ENCODE measurements at regions not wholly inside any gene's neighbourhood (a gene's known extent, or its start where the extent isn't known, plus 50 kb on each side); places are given as distances from the start of the nearest gene placed in this dataset.

DNA sequence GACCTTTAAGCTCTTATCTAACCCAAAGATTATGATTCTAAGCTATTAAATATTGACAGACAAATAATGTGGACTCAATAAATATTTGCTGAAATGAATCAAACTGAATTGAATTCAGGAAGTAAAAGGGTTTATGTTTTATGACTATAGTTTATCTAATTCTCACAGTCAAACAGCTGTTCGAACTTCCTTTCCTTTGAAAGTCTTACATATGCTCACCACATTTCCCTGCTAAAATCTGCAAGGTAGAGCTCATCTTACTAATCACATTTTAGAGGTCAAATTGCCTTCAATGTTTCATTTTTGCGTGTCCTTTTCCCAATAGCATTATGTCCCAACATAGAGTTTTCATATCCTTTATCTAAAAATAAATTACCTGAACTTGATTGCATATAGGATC is 154.9 kb upstream of the PPP1R3A start:
- H3K27ac Mint-ChIP-seq (ENCODE audit: unreplicated experiment) = no peak overlapping the region
- no peaks in the 10 kb centered on the region for H3K36me3 Mint-ChIP-seq (ENCODE audit: insufficient read depth, unreplicated experiment)
- no peaks in the 10 kb centered on the region for H3K27me3 Mint-ChIP-seq (ENCODE audit: unreplicated experiment)
- no peak overlapping the region for H3K4me3 Mint-ChIP-seq (ENCODE audit: low read depth, unreplicated experiment)
- no peak for DNase-seq
- intact Hi-C loops (cut with micrococcal nuclease; ENCODE audit: unreplicated experiment) = loop anchor here (5.0 kb wide), 1 partner anchor 46 kb away; no protein-coding TSS in a partner anchor
- BruUV-seq (replicated peaks) = no TSS peak
- H3K4me1 Mint-ChIP-seq (ENCODE audit: low read depth, unreplicated experiment) = no peaks in the 10 kb centered on the region
- CTCF ChIA-PET = no interaction called here
- TF ChIP-seq, protein P1, sequence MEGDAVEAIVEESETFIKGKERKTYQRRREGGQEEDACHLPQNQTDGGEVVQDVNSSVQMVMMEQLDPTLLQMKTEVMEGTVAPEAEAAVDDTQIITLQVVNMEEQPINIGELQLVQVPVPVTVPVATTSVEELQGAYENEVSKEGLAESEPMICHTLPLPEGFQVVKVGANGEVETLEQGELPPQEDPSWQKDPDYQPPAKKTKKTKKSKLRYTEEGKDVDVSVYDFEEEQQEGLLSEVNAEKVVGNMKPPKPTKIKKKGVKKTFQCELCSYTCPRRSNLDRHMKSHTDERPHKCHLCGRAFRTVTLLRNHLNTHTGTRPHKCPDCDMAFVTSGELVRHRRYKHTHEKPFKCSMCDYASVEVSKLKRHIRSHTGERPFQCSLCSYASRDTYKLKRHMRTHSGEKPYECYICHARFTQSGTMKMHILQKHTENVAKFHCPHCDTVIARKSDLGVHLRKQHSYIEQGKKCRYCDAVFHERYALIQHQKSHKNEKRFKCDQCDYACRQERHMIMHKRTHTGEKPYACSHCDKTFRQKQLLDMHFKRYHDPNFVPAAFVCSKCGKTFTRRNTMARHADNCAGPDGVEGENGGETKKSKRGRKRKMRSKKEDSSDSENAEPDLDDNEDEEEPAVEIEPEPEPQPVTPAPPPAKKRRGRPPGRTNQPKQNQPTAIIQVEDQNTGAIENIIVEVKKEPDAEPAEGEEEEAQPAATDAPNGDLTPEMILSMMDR (IDR thresholded peaks at IDR 0.05; ENCODE audit: unreplicated experiment) = no peak
- no peaks in the 10 kb centered on the region for H3K9me3 Mint-ChIP-seq (ENCODE audit: low read depth, unreplicated experiment)

DNA sequence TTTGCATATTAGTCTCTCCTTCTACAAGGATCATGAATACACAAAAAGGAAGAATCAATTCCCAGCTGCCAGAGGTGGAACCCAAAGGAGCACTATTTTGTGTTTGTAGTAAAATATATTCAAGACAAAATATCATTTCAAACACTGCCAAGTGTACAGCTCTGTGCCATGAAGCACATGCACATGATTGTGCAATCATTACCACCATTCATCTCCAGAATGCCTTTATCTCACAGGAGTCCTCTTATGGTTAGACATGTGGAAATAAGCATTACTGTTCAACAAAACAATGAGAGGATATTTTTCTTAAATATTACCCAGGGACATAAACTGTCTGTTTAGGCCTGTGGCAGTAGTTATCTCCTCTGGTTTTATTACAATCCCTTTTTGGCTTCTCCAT is 151.4 kb upstream of the PPP1R3A start:
- intact Hi-C loops (cut with micrococcal nuclease; ENCODE audit: unreplicated experiment) = loop anchor here (5.0 kb wide), 1 partner anchor 43 kb away; no protein-coding TSS in a partner anchor
- CTCF ChIA-PET = no interaction called here
- Mint-ChIP-seq H3K27ac (ENCODE audit: unreplicated experiment) (no peak overlapping the region), H3K9me3 (ENCODE audit: low read depth, unreplicated experiment) (no peaks in the 10 kb centered on the region), H3K36me3 (ENCODE audit: insufficient read depth, unreplicated experiment) (no peaks in the 10 kb centered on the region), H3K27me3 (ENCODE audit: unreplicated experiment) (no peaks in the 10 kb centered on the region), H3K4me3 (ENCODE audit: low read depth, unreplicated experiment) (no peak overlapping the region), H3K4me1 (ENCODE audit: low read depth, unreplicated experiment) (no peaks in the 10 kb centered on the region)
- no peak for DNase-seq
- BruUV-seq (replicated peaks) = no TSS peak
- TF ChIP-seq, protein P1 (IDR thresholded peaks at IDR 0.05; ENCODE audit: unreplicated experiment) = no peak

DNA sequence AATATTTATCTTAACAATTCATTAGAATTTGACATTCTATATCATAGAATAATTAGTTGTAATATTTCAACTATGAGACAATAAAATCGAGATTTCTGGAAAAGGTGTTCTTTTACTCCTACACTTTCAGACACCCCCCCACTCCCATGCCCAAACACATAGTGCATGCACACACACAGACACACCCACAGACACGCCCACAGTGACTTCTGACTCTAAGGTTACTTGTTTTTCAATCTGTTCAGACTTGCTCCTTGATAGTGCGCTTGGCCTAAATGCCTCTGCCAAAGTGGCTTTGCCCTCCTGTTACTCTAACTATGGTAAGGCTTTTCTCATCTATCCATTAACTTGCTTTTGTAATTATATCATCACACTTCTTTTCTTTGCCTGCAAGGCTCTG is 144.0 kb upstream of the PPP1R3A start:
- Mint-ChIP-seq H3K4me1 (ENCODE audit: low read depth, unreplicated experiment) (no peaks in the 10 kb centered on the region), H3K27me3 (ENCODE audit: unreplicated experiment) (no peaks in the 10 kb centered on the region), H3K4me3 (ENCODE audit: low read depth, unreplicated experiment) (no peak overlapping the region), H3K36me3 (ENCODE audit: insufficient read depth, unreplicated experiment) (no peaks in the 10 kb centered on the region), H3K9me3 (ENCODE audit: low read depth, unreplicated experiment) (no peaks in the 10 kb centered on the region), H3K27ac (ENCODE audit: unreplicated experiment) (no peak overlapping the region)
- BruUV-seq (replicated peaks) = no TSS peak
- no peak for DNase-seq
- TF ChIP-seq, protein P1 (IDR thresholded peaks at IDR 0.05; ENCODE audit: unreplicated experiment) = no peak
- CTCF ChIA-PET = no interaction called here
- intact Hi-C loops (cut with micrococcal nuclease; ENCODE audit: unreplicated experiment) = no loop called here

DNA sequence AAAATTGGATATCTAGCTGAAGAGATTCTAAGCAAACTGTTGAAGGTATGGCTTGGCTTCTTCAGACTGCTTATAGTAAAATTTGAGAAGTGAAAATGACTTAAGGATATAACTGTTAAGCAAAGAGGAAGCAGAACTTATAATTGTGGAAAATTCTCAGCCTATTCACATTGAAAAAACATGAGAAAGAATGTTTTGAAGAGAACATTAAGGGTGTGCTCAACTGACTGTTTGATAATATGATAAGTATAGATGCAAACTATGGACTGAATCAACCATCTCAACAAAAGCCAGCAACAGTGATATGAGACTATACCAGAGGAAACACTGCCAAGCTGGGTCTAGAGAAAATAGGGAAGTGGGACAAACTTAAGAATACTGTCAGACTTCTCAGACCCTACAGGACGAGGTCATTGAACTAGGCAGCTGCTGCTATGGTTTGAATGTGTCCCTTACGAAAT is 133.1 kb upstream of the PPP1R3A start:
- DNase-seq = no peak
- CTCF ChIA-PET = no interaction called here
- Mint-ChIP-seq H3K36me3 (ENCODE audit: insufficient read depth, unreplicated experiment) (no peaks in the 10 kb centered on the region), H3K4me1 (ENCODE audit: low read depth, unreplicated experiment) (peaks cover 11% of the 10 kb centered on the region), H3K4me3 (ENCODE audit: low read depth, unreplicated experiment) (no peak overlapping the region), H3K27ac (ENCODE audit: unreplicated experiment) (no peak overlapping the region), H3K9me3 (ENCODE audit: low read depth, unreplicated experiment) (peaks cover 2% of the 10 kb centered on the region), H3K27me3 (ENCODE audit: unreplicated experiment) (no peaks in the 10 kb centered on the region)
- intact Hi-C loops (cut with micrococcal nuclease; ENCODE audit: unreplicated experiment) = no loop called here
- TF ChIP-seq, protein P1 (IDR thresholded peaks at IDR 0.05; ENCODE audit: unreplicated experiment) = no peak
- no TSS peak for BruUV-seq (replicated peaks)

Data from Calu3 (cell line).